ENCODE measurements at regions not wholly inside any gene's neighbourhood (a gene's known extent, or its start where the extent isn't known, plus 50 kb on each side); places are given as distances from the start of the nearest gene placed in this dataset.

GRCh38 chr15:36428102-36428845, 151.2 kb upstream of the CDIN1 start (continued):
- TF ChIP-seq, protein P1, sequence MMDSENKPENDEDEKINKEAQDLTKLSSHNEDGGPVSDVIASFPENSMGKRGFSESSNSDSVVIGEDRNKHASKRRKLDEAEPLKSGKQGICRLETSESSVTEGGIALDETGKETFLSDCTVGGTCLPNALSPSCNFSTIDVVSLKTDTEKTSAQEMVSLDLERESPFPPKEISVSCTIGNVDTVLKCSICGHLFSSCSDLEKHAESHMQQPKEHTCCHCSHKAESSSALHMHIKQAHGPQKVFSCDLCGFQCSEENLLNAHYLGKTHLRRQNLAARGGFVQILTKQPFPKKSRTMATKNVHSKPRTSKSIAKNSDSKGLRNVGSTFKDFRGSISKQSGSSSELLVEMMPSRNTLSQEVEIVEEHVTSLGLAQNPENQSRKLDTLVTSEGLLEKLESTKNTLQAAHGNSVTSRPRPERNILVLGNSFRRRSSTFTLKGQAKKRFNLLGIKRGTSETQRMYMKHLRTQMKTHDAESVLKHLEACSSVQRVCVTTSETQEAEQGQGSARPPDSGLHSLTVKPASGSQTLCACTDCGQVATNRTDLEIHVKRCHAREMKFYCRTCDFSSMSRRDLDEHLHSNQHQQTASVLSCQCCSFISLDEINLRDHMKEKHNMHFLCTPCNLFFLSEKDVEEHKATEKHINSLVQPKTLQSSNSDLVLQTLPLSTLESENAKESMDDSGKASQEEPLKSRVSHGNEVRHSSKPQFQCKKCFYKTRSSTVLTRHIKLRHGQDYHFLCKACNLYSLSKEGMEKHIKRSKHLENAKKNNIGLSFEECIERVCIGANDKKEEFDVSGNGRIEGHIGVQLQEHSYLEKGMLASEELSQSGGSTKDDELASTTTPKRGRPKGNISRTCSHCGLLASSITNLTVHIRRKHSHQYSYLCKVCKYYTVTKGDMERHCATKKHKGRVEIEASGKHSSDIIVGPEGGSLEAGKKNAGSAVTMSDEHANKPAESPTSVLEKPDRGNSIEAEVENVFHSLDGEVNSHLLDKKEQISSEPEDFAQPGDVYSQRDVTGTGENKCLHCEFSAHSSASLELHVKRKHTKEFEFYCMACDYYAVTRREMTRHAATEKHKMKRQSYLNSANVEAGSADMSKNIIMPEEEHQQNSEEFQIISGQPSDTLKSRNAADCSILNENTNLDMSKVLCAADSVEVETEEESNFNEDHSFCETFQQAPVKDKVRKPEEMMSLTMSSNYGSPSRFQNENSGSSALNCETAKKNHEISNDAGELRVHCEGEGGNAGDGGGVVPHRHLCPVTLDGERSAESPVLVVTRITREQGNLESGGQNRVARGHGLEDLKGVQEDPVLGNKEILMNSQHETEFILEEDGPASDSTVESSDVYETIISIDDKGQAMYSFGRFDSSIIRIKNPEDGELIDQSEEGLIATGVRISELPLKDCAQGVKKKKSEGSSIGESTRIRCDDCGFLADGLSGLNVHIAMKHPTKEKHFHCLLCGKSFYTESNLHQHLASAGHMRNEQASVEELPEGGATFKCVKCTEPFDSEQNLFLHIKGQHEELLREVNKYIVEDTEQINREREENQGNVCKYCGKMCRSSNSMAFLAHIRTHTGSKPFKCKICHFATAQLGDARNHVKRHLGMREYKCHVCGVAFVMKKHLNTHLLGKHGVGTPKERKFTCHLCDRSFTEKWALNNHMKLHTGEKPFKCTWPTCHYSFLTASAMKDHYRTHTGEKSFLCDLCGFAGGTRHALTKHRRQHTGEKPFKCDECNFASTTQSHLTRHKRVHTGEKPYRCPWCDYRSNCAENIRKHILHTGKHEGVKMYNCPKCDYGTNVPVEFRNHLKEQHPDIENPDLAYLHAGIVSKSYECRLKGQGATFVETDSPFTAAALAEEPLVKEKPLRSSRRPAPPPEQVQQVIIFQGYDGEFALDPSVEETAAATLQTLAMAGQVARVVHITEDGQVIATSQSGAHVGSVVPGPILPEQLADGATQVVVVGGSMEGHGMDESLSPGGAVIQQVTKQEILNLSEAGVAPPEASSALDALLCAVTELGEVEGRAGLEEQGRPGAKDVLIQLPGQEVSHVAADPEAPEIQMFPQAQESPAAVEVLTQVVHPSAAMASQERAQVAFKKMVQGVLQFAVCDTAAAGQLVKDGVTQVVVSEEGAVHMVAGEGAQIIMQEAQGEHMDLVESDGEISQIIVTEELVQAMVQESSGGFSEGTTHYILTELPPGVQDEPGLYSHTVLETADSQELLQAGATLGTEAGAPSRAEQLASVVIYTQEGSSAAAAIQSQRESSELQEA (IDR thresholded peaks at IDR 0.05; ENCODE audit: low read depth), result no peak
- TF ChIP-seq HSF4 (CRISPR knock-in tag; IDR thresholded peaks at IDR 0.05; ENCODE audit: borderline replicate concordance) (no peak), DNMT1 (IDR thresholded peaks at IDR 0.05) (no peak), CLOCK (CRISPR knock-in tag; IDR thresholded peaks at IDR 0.05; ENCODE audit: borderline replicate concordance) (no peak), BRD9 (IDR thresholded peaks at IDR 0.05; ENCODE audit: low read depth, partially characterized antibody) (no peak), CEBPZ (IDR thresholded peaks at IDR 0.05; ENCODE audit: borderline replicate concordance, low read depth, low read length) (no peak), TEAD4 (IDR thresholded peaks at IDR 0.05; ENCODE audit: low read length) (peak; percentile 96), TEAD4 (CRISPR knock-in tag; IDR thresholded peaks at IDR 0.05; ENCODE audit: borderline replicate concordance) (no peak), ZNF717 (CRISPR knock-in tag; IDR thresholded peaks at IDR 0.05) (no peak), NR0B1 (IDR thresholded peaks at IDR 0.05; ENCODE audit: partially characterized antibody) (no peak), ELF1 (tag; IDR thresholded peaks at IDR 0.05) (0 out of 2 replicates have a peak, but pooled peaks have one; percentile 9), TBP (optimal IDR thresholded peaks at IDR 0.05; ENCODE audit: low read depth, low read length) (no peak)
